A673 (cell line): ENCODE measurements at regions not wholly inside any gene's neighbourhood (a gene's known extent, or its start where the extent isn't known, plus 50 kb on each side); places are given as distances from the start of the nearest gene placed in this dataset.

Experiments used
- BruUV-seq: library from RNA; stranded (reverse); fragments of 400-500 nt; replicated peaks from 2 replicates; lab custom pipeline; 2021; lab: Mats Ljungman, UMichigan
- CTCF ChIA-PET: fragments of 300-600 bp; sonication (Branson Sonifier 250); formaldehyde crosslinking; loops from one replicate; lab custom pipeline; 2022; ENCODE audit warnings: antibody characterized with exemption; lab: Charles Lee
- POLR2A ChIA-PET: fragments of 300-600 bp; sonication (Branson Sonifier 250); formaldehyde crosslinking; loops from one replicate; lab custom pipeline; 2022; ENCODE audit warnings: antibody characterized with exemption; ENCODE audit not compliant: low non-redundant PET; lab: Charles Lee
- DNase-seq: peaks from one replicate; pipeline ENCODE4 v3.0.0-alpha.2; 2015; ENCODE audit warnings: low spot score
- H3K27ac ChIP-seq: fragments of 200-600 bp; sonication (generic); 2 replicates; pipeline ENCODE4 v1.5.1; 2016; ENCODE audit warnings: mixed run types, low read depth, mild to moderate bottlenecking, mixed read lengths, antibody characterized with exemption, low read length; ENCODE audit not compliant: poor library complexity, severe bottlenecking
- H3K27me3 ChIP-seq: fragments of 200-600 bp; sonication (generic); replicated peaks from 2 replicates; pipeline ENCODE4 v1.6.1; 2017; ENCODE audit warnings: mixed run types, low read depth, mild to moderate bottlenecking, mixed read lengths, antibody characterized with exemption, low read length; ENCODE audit not compliant: insufficient read depth, poor library complexity
- H3K36me3 ChIP-seq: fragments of 200-600 bp; sonication (generic); 2 replicates; pipeline ENCODE4 v1.6.1; 2016; ENCODE audit warnings: mixed run types, mild to moderate bottlenecking, mixed read lengths, antibody characterized with exemption, low read length; ENCODE audit not compliant: insufficient read depth, poor library complexity, severe bottlenecking
- H3K4me1 ChIP-seq: fragments of 200-600 bp; sonication (generic); 2 replicates; pipeline ENCODE4 v1.6.1; 2017; ENCODE audit warnings: mixed run types, mild to moderate bottlenecking, mixed read lengths, antibody characterized with exemption, low read length; ENCODE audit not compliant: insufficient read depth, poor library complexity, severe bottlenecking
- H3K4me3 ChIP-seq: fragments of 200-600 bp; sonication (generic); 2 replicates; pipeline ENCODE4 v1.5.1; 2016; ENCODE audit warnings: low read depth, mixed run types, mild to moderate bottlenecking, mixed read lengths, low read length; ENCODE audit not compliant: poor library complexity, severe bottlenecking
- H3K9me3 ChIP-seq: fragments of 200-600 bp; sonication (generic); 2 replicates; pipeline ENCODE4 v1.6.1; 2016; ENCODE audit warnings: mixed run types, low read depth, mild to moderate bottlenecking, mixed read lengths, antibody characterized with exemption, low read length; ENCODE audit not compliant: poor library complexity, severe bottlenecking
- CTCF ChIP-seq: fragments of 300-800, 200-600 bp; sonication (generic); conservative IDR thresholded peaks from 2 replicates; pipeline ENCODE4 v1.5.1; 2017; ENCODE audit warnings: low read depth, mild to moderate bottlenecking, antibody characterized with exemption, low read length, moderate library complexity, mixed read lengths
- EZH2 ChIP-seq: fragments of 200-600 bp; sonication (generic); IDR thresholded peaks from 2 replicates; pipeline ENCODE4 v1.6.1; 2017; ENCODE audit warnings: borderline replicate concordance, low read depth, mild to moderate bottlenecking, mixed read lengths, antibody characterized with exemption, low read length; ENCODE audit not compliant: poor library complexity, severe bottlenecking
- intact Hi-C: fragments of 100-400 bp; cut with micrococcal nuclease; formaldehyde crosslinking; loops from one replicate; pipeline ENCODE4 v1.10.0; 2022; ENCODE audit not compliant: unreplicated experiment

- H3K4me3 ChIP-seq, result no peak overlapping the region
- no peak overlapping the region for H3K27ac ChIP-seq
- TF ChIP-seq EZH2 (no peak), CTCF (no peak)
- BruUV-seq, result no TSS peak
- intact Hi-C loops, result no loop called here
- H3K4me1 ChIP-seq, result no peaks in the 10 kb centered on the region
- ChIA-PET CTCF (no interaction called here), POLR2A (no interaction called here)
- no peak for DNase-seq
- no peaks in the 10 kb centered on the region for H3K9me3 ChIP-seq
- H3K36me3 ChIP-seq, result no peaks in the 10 kb centered on the region
- H3K27me3 ChIP-seq, result no peaks in the 10 kb centered on the region
Measured at GRCh38 chr16:72542102-72542501, 370.1 kb upstream of the PMFBP1 start.

GRCh38 chr16:72537664-72538063, 365.7 kb upstream of the PMFBP1 start:
- no peak overlapping the region for H3K4me3 ChIP-seq
- no peaks in the 10 kb centered on the region for H3K36me3 ChIP-seq
- no TSS peak for BruUV-seq
- no peaks in the 10 kb centered on the region for H3K27me3 ChIP-seq
- intact Hi-C loops, result loop anchor here (10.0 kb wide), 1 partner anchor 507 kb away; the partner anchor contains the start of gene ZFHX3
- peak; percentile 17 for DNase-seq
- CTCF ChIA-PET, result no interaction called here
- POLR2A ChIA-PET, result interaction anchor here (0.7 kb wide), 1 partner anchor 1740 kb away, joined by 7 read pairs; no protein-coding TSS in a partner anchor
- H3K4me1 ChIP-seq, result no peaks in the 10 kb centered on the region
- H3K9me3 ChIP-seq, result no peaks in the 10 kb centered on the region
- H3K27ac ChIP-seq, result no peak overlapping the region
- TF ChIP-seq EZH2 (no peak), CTCF (no peak)

- TF ChIP-seq CTCF, result no peak
- TF ChIP-seq EZH2, result no peak
- intact Hi-C loops, result loop anchor here (10.0 kb wide), 1 partner anchor 508 kb away; the partner anchor contains the start of gene ZFHX3
- ChIA-PET POLR2A (no interaction called here), CTCF (no interaction called here)
- Histone ChIP-seq H3K27ac (no peak overlapping the region), H3K9me3 (no peaks in the 10 kb centered on the region), H3K27me3 (no peaks in the 10 kb centered on the region), H3K4me1 (no peaks in the 10 kb centered on the region), H3K4me3 (no peak overlapping the region), H3K36me3 (no peaks in the 10 kb centered on the region)
- BruUV-seq, result no TSS peak
- DNase-seq, result no peak
Measured at GRCh38 chr16:72536723-72537435, 364.9 kb upstream of the PMFBP1 start.
